HG03558 (cell line): ENCODE measurements at regions not wholly inside any gene's neighbourhood (a gene's known extent, or its start where the extent isn't known, plus 50 kb on each side); places are given as distances from the start of the nearest gene placed in this dataset.

Experiments
- ATAC-seq: cut with Tn5 transposase; IDR thresholded peaks from one replicate; pipeline ENCODE4 v1.9.1; 2021; ENCODE audit warnings: moderate number of reproducible peaks; ENCODE audit not compliant: unreplicated experiment; ENCODE audit errors: extremely low read depth

- ATAC-seq, result no peak
These were observed 57.9 kb upstream of the NCAM1 start for GRCh38 chr11:112903340-112903739.

- no peak for ATAC-seq
These were observed 50.1 kb upstream of the NCAM1 start for GRCh38 chr11:112911124-112911523.
